Right hindlimb (tissue), 1 donor: ENCODE measurements at regions not wholly inside any gene's neighbourhood (a gene's known extent, or its start where the extent isn't known, plus 50 kb on each side); places are given as distances from the start of the nearest gene placed in this dataset.
"Not testable (repeated sequence)": the region's sequence is repeated elsewhere in the genome, so short reads cannot be mapped to it uniquely, and the experiment has no call there.

Experiments used
- DNase-seq: peaks from one replicate; pipeline ENCODE4 v3.0.0-alpha.2; 2018

- peak; percentile 83 for DNase-seq
Observed at GRCh38 chr12:116361414-116362223, 84.1 kb upstream of the MED13L start.

DNA sequence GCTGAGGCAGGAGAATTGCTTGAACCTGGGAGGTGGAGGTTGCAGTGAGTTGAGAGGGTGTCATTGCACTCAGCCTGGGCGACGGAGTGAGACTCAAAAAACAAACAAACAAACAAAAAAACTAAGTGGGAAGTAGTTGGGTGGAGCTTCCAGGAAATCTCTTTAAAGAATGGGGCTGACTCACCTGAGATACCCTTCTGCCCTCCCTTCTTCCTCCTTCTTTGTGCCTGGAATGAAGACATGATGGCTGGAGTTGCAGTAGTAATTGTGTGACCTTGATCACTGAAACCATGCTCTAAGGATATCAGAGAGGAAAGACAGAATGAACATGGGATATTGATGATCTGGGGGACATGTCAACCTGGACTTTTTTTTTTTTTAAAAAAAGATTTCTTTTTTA lies 87.6 kb upstream of the MED13L start:
- no peak for DNase-seq

- no peak for DNase-seq
Observed at GRCh38 chr12:116365606-116366455, 88.3 kb upstream of the MED13L start.

DNA sequence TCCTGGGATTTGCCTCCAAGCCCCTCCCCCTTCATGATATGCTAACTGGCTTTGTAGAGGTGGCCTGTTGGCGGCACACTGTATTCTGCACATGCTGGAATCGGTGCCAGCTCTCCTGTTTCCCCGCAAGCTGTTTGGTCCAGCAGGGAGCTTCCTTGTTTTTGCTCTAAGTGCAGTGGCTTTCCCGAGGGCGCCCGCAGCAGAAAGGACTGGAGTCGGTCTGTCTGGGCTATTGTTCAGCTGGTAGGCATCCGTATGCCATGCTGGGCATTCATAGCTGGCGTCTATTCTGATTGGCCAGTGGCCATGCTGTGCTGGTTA lies 88.9 kb upstream of the MED13L start:
- no peak for DNase-seq

- DNase-seq: no peak
Observed at GRCh38 chr12:116366824-116367223, 89.3 kb upstream of the MED13L start.

DNA sequence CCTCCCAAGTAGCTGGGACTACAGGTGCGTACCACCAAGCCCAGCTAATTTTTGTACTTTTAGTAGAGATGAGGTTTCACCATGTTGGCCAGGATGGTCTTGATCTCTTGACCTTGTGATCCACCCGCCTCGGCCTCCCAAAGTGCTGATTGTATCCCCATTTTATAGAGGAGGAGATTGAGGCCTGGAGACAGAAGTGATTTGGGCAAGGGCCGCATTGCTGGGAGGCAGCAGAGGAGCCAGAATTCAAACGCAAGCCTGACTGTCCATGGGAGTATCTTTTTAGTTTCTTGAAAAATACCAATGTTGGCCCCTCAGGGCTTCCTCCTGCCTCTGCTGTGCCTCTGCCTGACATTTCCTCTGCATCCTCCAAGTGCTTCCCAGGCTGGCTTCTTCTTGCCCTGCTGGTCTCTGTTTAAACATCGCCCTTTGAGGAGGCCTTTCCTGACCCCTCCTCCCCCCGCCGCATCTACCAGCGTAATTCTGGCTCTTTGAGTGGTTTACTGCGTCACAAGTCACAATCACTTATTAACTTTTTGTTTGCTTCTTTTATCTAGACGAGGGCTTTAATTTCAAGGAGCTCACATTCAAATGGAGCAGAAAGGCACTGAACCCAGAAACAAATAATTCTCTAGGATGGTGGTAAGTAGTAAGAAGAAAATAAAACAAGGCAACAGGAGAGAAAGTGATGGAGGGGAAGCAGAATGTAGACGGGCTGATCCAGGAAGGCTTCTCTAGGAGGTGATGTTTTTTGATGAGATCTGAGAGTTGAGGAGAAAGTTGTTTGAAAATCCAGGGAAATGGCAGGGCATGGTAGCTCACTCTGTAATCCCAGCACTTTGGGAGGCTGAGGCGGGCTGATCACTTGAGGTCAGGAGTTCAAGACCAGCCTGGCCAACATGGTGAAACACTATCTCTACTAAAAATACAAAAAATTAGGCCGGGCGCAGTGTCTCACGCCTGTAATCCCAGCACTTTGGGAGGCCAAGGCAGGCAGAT lies 91.0 kb upstream of the MED13L start:
- no peak for DNase-seq

GRCh38 chr12:116370004-116370404 lies 92.5 kb upstream of the MED13L start:
- DNase-seq: no peak

GRCh38 chr12:116370886-116371580 lies 93.5 kb upstream of the MED13L start:
- DNase-seq: no peak

GRCh38 chr12:116372815-116373214 lies 95.3 kb upstream of the MED13L start:
- DNase-seq: no peak

DNA sequence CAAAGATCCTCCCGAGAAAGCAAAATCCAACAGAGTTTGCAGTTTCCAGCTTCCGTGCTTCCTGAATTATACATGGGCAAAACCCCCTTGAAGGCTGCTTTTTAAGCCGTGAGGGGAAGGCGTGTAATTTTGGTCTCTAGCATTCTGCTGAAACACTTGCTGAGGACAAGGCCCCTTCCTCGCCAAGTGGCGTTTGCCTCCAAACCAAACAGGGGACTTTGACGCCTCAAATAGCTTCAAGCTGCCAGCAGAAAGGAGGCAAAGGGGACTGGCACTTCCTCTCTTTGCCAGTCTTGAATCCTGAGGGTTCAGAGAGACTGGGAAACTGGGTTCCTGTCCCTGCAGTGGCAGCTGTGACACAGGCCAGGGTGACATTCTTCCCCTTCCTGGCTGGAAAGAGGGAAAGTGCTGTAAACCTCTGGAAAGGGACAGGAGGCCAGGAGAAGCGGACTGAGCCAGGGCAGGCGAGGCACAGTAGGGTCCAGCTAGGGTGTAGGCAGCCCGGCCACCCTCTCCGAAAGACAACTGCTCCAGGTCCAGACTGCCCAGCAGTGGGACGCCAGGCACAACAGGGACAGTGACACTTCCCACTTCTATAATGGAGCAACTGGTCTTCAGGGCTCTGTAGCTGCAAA lies 96.2 kb upstream of the MED13L start:
- DNase-seq: no peak

GRCh38 chr12:116374207-116374606 lies 96.7 kb upstream of the MED13L start:
- DNase-seq: no peak

- no peak for DNase-seq
Observed at GRCh38 chr12:116375278-116375842, 97.9 kb upstream of the MED13L start.

GRCh38 chr12:116376354-116377193 lies 99.1 kb upstream of the MED13L start:
- DNase-seq: no peak

GRCh38 chr12:116377194-116377571 lies 99.7 kb upstream of the MED13L start:
- not testable (repeated sequence) for DNase-seq

- no peak for DNase-seq
Observed at GRCh38 chr12:116378002-116378401, 100.5 kb upstream of the MED13L start.

DNA sequence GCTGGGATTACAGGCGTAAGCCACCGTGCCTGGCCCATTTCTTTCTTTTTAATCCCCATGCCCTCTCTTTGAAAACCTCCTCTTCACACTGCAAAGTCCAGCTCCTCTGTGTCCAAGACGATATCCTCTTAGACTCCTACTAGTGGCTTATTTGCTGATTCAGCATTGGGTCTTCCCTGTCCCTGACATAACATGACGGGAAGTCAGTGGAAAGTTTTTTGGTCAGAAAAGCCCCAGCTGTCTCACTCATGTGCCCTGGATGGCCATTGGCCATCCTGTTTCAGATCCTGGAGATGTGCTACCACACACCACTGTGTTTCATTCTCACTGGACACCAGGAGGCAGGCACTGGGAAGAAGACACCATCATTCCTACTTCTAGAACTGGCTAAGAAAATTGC lies 102.6 kb upstream of the MED13L start:
- DNase-seq: no peak

DNA sequence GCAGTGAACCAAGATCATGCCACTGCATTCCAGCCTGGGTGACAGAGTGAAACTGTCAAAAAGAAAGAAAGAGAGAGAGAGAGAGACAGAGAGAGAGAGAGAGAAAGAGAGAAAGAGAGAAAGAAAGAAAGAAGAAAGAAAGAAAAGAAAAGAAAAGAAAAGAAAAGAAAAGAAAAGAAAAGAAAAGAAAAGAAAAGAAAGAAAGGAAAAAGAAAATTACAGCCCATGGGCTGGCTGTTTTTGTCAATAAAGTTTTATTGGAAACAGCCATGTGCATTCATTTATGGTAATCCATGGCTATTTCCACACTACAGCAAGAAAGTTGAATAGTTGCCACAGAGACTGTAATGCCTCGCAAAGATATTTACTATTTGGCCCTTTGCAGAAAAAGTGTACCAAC lies 103.2 kb upstream of the MED13L start:
- DNase-seq: not testable (repeated sequence)

GRCh38 chr12:116381240-116381743 lies 103.8 kb upstream of the MED13L start:
- no peak for DNase-seq

GRCh38 chr12:116381744-116382685 lies 104.5 kb upstream of the MED13L start:
- DNase-seq: peak; percentile 73
